BJ (cell line): ENCODE measurements at regions not wholly inside any gene's neighbourhood (a gene's known extent, or its start where the extent isn't known, plus 50 kb on each side); places are given as distances from the start of the nearest gene placed in this dataset.

Experiments
- CTCF ChIA-PET: fragments of 350-600 bp; formaldehyde crosslinking; extraction: SDS; loops from one replicate; lab custom pipeline; 2021; ENCODE audit warnings: antibody characterized with exemption, inconsistent platforms; lab: Yijun Ruan, JAX
- POLR2A ChIA-PET: fragments of 300-600 bp; sonication (Branson Sonifier 250); formaldehyde crosslinking; extraction: SDS; loops from one replicate; lab custom pipeline; 2021; ENCODE audit warnings: antibody characterized with exemption; lab: Charles Lee
- DNase-seq: peaks from one replicate; pipeline ENCODE4 v3.0.0-alpha.2; 2011; ENCODE audit warnings: low read depth
- H3K27me3 ChIP-seq: 2 replicates; pipeline ENCODE4 v1.6.0; 2011; ENCODE audit warnings: low read length; ENCODE audit not compliant: control insufficient read depth, insufficient read depth
- H3K36me3 ChIP-seq: 2 replicates; pipeline ENCODE4 v1.5.1; 2011; ENCODE audit warnings: low read length; ENCODE audit not compliant: control insufficient read depth, insufficient read depth
- H3K4me3 ChIP-seq: 2 replicates; pipeline ENCODE4 v1.5.1; 2011; ENCODE audit warnings: low read depth, mild to moderate bottlenecking, control low read depth, low read length
- CTCF ChIP-seq: IDR thresholded peaks from 2 replicates; pipeline ENCODE4 v1.5.1; 2011; ENCODE audit warnings: low read depth, mild to moderate bottlenecking, control low read depth, inconsistent platforms, low read length, moderate library complexity; ENCODE audit not compliant: insufficient read depth

- DNase-seq: no peak
- POLR2A ChIA-PET: no interaction called here
- Histone ChIP-seq H3K4me3 (no peak overlapping the region), H3K27me3 (no peaks in the 10 kb centered on the region), H3K36me3 (no peaks in the 10 kb centered on the region)
- CTCF ChIA-PET: interaction anchor here (0.8 kb wide), 1 partner anchor 12 kb away, joined by 3 read pairs; no protein-coding TSS in a partner anchor
- TF ChIP-seq CTCF: no peak
Measured at GRCh38 chr3:153835540-153835939, 285.6 kb upstream of the ARHGEF26 start.

- Histone ChIP-seq H3K4me3 (no peak overlapping the region), H3K36me3 (no peaks in the 10 kb centered on the region), H3K27me3 (no peaks in the 10 kb centered on the region)
- DNase-seq: no peak
- TF ChIP-seq CTCF: no peak
- POLR2A ChIA-PET: no interaction called here
- CTCF ChIA-PET: no interaction called here
Measured at GRCh38 chr3:153840487-153840886, 280.7 kb upstream of the ARHGEF26 start.

GRCh38 chr3:153843994-153844393 is 277.2 kb upstream of the ARHGEF26 start:
- TF ChIP-seq CTCF: no peak
- no peak for DNase-seq
- ChIA-PET POLR2A (no interaction called here), CTCF (no interaction called here)
- no peaks in the 10 kb centered on the region for H3K27me3 ChIP-seq
- H3K36me3 ChIP-seq: no peaks in the 10 kb centered on the region
- H3K4me3 ChIP-seq: no peak overlapping the region

- POLR2A ChIA-PET: no interaction called here
- DNase-seq: no peak
- H3K4me3 ChIP-seq: no peak overlapping the region
- no peaks in the 10 kb centered on the region for H3K27me3 ChIP-seq
- no peak for TF ChIP-seq CTCF
- no peaks in the 10 kb centered on the region for H3K36me3 ChIP-seq
- CTCF ChIA-PET: interaction anchor here (0.6 to 0.8 kb wide), 2 partner anchors 9 to 11 kb away, joined by 3 read pairs; no protein-coding TSS in a partner anchor
Measured at GRCh38 chr3:153845311-153845710, 275.9 kb upstream of the ARHGEF26 start.

GRCh38 chr3:153848702-153849101 is 272.5 kb upstream of the ARHGEF26 start:
- CTCF ChIA-PET: no interaction called here
- POLR2A ChIA-PET: no interaction called here
- no peak for DNase-seq

More at GRCh38 chr3:153848702-153849101, 272.5 kb upstream of the ARHGEF26 start:
- H3K27me3 ChIP-seq: no peaks in the 10 kb centered on the region
- H3K36me3 ChIP-seq: no peaks in the 10 kb centered on the region
- TF ChIP-seq CTCF: no peak
- H3K4me3 ChIP-seq: no peak overlapping the region
